HG02938 (cell line): ENCODE measurements at regions not wholly inside any gene's neighbourhood (a gene's known extent, or its start where the extent isn't known, plus 50 kb on each side); places are given as distances from the start of the nearest gene placed in this dataset.
"Not testable (repeated sequence)": the region's sequence is repeated elsewhere in the genome, so short reads cannot be mapped to it uniquely, and the experiment has no call there.

Experiments
- ATAC-seq: cut with Tn5 transposase; IDR thresholded peaks from one replicate; pipeline ENCODE4 v1.9.1; 2021; ENCODE audit warnings: mild to moderate bottlenecking, moderate library complexity; ENCODE audit not compliant: unreplicated experiment

DNA sequence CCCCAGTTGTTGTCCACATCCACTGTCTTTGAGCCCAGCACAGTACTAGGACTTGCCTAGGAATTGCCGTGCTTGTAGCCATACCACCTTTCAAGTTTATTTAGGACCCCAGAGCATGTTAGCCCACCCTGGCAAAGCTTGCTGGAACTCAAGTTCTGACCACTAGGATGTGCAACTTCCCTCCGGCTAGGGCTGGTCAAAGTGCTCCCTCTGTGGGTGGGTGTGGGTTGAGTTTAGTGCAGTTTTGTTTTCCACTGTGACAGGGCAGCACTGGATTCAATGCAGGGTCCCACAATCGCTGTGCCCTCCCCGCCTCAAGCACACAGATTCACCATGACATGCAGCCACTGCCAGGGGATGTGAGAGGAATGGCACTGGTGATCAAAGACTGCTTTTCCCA, 96.0 kb downstream of the RASGEF1B start:
- no peak for ATAC-seq

DNA sequence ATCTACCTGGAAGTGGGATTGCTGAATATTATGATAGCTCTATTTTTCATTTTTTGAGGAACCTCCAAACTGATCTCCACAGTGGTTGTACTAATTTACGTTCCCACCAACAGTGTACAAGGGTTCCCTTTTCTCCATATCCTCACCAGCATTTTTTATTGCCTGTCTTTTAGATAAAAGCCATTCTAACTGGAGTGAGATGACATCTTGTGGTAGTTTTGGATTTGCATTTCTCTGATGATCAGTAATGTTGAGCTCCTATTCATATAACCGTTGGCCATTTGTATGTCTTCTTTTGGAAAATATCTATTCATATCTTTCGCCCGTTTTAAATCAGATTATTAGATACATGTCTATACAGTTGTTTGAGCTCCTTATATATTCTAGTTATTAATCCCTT, 101.8 kb downstream of the RASGEF1B start:
- ATAC-seq = no peak

DNA sequence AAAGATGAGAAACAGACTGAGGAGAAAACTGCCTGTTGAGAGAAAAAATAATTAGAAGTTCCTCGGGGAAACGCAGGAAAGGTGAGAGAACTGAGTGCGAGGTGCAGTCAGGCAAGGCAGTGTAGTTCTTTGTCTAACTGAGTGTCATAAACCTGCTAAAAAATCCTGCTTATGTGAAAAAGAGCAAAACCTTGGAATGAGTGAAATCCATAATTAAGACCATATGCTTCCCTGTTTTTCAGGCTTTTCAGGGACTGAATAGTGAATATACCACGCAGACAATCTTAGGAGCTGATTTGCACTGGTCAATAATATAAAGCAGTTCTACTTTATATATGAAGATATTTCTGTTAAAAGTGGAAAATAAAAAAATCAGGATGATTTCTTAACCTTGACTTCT, 104.9 kb downstream of the RASGEF1B start:
- no peak for ATAC-seq

DNA sequence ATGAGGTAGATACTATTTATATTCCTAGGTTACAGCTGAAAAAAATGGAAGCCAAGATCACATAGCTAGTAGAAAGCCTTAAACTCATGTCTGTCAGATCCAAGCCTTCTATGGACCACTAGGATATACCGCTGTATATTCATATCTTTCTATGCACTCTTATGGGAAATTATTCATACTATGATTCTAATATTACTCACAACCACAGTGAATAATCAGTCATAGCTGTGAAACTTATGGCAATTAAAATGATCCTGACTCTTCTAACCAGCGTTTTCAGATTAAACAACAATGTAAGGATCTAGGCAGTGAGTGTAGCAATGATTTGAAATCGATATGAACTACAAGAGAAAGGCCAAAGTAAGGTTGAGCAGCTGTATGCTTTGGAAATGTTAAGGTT, 111.0 kb downstream of the RASGEF1B start:
- ATAC-seq = no peak

DNA sequence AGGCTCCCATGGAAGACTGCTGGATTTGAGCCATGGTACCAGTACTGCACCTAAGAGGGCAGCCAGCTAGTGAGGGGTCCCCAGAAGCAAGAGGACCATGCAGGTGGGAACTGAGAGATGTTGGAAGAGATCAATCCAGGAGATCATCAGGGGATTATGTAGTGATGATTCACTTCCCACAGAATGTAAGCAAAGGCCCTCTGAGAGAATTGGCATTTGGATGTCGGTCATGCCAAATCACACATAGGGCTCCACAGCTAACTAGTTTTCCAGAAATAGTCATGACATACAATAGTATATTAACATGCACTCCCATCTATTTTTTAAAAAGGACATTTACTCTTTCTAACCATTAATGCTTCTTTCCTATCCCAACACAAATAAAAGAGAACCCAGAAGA, 112.5 kb downstream of the RASGEF1B start:
- ATAC-seq = no peak

DNA sequence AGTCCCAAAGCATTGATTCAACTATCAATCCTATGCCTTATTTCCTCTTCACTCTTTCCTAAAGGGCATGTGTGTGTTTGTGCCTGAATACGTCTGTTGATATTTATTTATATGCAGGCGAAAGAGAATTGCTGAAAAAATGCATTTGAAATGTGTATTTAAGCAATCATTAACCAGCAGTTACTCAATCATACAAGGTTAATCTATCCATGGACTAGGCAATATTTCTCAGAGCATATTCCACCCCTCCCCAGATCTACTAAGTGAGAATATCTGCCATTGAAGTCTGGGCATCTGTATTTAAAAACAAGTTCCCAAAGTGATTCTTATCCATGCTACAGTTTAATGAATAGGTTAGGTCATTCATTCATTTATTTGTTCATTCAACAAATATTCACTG, 113.6 kb downstream of the RASGEF1B start:
- ATAC-seq = no peak

DNA sequence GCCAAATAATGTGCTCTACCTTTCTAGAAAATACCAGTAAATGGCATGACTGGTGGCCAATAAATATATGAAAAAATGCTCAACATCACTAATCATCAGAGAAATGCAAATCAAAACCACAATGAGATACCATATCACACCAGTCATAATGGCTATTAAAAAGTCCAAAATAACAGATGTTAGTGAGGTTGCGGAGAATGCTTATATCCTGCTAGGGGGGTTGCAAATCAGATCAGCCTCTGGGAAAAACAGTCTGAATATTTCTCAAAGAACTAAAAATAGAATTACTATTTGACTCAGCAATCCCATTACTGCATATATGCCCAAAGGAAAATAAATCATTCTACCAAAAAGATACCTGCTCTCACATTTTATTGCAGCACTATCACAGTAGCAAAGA, 115.1 kb downstream of the RASGEF1B start:
- ATAC-seq = no peak

DNA sequence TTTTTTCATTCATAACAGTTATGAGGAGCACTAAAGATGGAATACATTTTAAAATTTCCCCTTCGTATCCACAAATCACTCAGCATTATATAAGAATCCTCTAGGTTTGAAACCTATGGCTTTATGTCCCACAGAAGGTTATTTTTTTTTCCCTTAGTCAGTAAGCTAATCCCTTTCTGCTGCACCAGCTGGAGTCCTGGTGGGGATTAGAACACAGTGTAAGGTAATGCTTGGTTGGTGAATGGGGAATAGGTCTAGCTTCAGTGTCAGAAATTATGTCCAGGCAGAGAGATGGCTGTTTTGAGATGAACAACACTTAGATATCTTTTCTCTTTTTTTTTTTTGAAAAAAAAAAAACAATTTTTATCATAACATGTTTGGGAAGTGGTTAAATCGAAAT, 116.6 kb downstream of the RASGEF1B start:
- ATAC-seq = no peak

DNA sequence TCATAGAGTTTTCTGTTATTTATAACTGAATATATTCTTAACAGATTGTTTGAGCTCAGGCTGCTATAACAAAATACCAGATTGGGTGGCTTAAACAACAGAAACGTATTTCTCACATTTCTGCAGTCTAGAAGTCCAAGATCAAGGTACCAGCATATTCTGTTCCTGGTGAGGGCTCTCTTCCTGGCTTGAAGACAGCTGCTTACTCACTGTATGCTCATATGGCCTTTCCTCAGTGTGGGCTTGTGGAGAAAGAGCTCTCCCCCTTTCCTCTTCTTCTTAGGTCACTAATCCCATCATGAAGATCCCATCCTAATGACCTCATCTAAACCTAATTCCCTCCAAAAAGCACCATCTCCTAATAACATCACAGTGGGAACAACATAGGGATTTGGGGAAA, 117.8 kb downstream of the RASGEF1B start:
- ATAC-seq = no peak

DNA sequence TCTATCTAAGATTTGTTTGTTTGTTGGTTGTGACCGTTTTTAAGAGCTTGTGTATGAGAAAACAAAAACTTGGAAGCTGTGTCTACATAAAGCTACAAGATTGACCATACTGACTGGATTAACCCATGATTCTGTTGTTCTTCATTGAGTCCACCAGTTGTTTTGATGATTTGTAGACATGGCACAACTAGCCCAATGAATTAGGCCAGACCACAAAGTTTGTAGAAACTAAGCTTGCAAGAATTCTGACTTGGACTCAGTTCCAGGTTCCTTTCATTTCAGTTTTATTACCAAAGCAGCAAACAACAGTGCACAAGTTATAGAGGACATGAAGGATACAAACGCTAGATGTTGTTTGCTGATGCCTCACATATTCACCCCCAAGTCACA, 119.3 kb downstream of the RASGEF1B start:
- ATAC-seq = no peak

DNA sequence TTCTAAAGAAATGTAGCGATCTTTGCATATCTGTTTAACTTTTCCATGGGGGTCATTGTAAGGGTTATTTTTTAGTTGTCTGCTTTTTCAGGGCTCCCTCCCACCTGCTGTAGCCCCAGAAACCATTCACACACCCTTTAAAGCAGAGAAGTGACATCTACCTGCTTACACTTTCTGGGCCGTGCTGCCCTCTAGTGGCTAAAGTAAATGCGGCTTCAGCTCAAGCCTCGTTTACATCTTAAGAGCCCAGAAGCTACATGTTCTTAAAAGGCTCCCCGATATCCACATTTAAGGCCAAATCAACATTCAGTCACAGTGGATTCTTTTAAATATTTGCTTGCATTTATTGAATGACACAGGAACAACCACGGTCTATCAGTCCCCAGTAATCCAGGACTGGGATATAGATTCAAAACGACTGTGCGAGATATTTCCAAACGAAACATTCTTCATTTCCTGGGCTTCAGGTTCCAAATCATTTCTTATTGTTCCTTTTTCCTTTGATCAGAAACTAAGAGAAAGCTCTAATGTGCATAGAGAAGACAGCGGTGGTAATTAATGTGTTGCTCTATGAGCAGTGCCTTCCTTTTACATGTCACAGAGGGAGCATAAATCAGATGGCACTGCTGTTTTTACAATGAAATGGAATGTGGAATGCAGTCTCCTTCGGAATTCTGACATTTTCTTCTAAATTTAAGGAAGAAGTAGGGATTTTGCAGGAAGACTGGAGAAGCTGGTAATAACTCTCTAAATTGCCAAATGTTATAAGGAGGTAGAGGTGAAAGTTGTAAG, 119.9 kb downstream of the RASGEF1B start:
- ATAC-seq = peak; percentile 87

DNA sequence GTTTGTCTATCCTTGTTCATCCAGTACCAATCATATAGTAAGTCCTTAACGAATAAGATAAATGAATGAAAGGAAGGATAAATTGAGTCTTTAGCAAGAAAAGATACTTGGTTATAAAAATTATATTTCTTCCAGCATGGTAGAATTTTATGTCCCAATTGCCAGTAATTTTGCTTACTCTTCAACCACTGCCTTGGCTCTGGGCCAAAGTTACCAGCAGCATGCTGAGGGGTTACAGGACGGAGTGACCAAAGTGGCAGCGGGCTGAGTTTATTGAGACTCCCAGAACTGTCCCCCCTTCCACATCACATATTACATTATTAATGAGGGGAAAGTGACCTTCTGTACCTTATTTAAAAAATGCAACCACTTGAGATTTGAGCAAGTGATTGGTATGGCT, 121.7 kb downstream of the RASGEF1B start:
- no peak for ATAC-seq

DNA sequence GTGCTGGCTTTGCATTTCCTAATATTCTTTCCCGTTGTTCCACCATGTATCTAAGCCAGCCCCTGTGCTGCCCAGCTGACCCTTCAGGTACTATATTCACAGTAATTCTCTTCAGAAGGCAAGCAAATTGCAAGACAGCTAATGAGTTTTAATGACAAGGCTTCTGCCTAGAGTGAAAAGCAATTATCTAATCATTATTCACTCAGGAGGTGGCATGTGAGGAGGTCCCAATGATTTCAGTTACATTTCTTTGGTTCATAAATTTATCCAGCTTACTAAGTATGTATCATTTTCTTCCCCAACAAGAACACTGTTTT, 123.0 kb downstream of the RASGEF1B start:
- ATAC-seq = no peak

DNA sequence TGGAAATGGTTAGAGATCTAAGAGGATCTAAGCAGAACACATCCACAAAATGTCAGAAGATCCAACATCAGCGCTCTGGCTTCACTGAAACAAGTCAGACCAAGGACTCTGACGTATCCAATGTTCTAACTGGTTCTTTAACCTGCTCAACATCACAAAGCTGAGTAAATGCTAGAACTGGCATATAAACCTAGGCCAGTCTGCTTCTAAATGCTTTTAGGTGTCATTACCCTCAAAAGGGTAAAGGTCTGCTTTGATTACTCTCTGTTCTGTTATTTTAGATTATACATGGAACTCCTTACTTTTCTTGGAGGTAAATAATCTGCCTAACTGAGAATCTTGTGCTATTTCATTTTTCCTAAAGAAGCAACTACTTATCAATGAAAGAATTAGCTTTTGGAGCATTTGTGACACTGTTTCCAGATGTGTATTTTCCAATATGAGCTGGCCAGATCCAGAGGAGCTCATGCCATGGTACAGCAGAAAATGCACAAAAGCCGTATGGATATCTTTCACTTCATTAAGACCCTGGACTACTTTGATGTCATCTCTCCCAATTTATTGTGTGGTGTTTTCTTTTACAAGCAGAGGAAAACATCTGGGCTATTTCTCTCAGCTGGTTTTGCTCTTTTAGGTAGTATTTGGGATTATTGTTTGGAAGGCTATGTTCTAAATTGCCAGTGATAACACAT, 123.5 kb downstream of the RASGEF1B start:
- no peak for ATAC-seq

DNA sequence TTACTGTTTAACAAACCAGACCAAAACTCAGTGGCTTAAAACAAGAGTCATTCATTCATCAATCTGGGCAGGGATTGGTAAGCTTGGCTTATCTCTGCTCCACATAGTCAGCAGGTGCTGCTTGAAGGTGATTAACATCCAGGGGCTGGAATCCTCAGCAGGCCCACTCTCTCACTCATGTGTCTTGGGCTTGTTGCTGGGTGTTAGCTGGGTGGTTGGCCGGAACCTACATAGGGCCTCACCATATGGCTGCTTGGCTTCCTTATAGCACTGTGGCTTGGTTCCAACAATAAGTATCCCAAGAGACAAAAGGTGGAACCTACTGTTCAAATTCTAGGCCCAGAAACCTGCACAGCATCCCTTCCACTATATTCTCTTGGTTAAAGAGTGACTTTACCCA, 125.0 kb downstream of the RASGEF1B start:
- ATAC-seq = no peak

DNA sequence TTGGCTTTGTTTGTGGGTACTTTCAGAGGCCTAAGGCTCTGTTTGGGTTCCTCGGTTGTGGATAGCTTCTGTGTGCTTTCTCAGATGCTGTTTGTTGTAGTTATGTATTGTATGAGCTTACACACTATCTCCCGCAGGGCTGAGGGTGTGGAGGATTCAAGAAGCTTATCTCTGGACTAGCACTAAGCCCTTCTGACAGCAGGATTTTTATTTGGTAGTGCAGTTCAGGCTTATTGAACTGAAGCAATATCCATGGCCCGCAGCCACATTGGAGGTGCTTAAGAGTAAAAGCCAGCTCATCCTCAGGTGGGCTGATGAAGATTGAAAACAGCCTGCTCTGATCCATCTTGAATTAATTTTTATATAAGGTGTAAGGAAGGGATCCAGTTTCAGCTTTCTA, 128.2 kb downstream of the RASGEF1B start:
- no peak for ATAC-seq

DNA sequence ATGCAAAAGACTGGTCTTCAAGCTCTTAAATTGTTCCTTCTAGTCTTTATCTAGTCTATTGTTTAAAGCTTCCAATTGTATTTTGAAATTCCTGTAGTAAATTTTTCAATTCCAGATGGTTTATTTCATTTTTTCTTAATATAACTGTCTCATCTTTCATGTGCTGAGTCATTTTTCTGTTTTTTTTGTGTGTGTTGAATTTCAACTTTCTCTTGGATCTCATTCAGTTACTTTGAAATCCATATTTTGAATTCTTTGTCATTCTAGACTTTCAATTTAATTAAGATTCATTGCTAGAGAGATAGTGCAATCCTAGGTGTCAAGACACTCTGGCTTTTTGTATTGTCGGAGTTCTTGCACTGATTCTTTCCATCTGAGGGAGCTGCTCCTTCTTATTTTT, 128.0 kb upstream of the PRKG2 start:
- no peak for ATAC-seq

DNA sequence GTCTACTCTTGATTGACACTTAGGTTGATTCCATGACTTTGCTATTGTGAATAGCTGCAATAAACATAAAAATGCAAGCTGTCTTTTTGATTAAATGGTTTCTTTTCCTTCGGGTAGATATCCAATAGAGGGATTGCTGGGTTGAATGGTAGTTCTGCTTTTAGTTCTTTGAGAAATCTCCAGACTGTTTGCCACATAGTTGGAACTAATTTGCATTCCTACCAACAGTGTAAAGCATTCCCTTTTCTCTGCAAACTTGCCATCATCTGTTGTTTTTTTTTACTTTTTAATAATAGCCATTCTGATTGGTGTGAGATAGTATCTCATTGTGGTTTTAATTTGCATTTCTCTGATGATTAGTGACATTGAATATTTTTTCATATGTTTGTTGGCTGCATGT, 122.2 kb upstream of the PRKG2 start:
- ATAC-seq = no peak

DNA sequence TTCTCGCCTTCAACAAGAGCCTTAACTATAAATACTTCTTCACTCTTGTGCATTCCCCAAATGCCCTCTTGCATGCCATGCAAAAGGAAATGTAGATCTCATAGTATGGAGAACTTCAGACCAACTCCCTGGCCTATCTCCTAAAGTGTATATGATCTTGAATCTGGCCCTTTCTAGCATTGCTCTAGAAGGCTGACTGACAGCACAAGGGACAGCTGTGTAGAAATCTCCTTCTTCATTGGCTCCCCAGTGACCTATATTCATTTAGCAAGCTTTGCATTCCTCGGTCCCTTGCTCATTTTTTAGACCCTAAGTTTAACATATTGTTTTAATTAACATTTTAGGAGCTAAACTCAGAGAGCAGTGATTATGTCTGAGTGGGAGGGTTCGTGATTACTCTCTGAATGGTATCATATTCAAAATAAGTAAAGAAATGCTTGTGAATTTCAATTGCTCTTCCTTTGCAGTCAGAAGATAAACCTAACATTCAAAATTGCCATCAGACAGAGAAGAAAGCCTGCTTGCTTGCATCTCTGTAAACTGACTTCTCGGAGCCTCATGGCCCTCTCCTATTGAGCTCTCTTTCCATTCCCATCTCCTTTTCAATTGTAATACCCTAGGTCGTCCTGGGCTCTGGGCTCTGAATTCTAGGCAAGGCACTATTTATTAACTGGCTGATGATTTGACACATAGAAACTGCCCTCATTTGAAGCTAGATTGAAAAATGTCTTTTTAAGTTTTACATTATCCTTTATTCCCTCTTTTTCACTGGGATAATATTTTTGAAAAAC, 120.3 kb upstream of the PRKG2 start:
- no peak for ATAC-seq

DNA sequence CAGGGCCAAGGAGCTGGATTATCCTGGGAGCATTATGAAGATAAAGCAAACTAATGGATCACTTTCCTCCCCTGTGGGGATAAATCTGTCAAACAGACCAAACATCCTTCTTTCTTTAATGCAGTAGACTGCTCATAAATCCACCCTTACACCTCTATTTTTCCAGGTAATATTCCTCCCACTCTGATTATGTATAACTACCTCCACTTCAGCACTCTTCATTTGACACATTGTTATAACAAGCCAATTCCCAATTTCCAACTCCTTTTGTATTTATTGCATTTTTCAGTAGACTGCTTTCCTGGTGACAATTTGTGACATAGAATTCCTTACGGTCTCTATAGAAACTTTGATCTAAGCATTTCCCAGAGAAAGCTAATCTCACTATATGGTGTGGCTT, 115.0 kb upstream of the PRKG2 start:
- ATAC-seq = no peak

DNA sequence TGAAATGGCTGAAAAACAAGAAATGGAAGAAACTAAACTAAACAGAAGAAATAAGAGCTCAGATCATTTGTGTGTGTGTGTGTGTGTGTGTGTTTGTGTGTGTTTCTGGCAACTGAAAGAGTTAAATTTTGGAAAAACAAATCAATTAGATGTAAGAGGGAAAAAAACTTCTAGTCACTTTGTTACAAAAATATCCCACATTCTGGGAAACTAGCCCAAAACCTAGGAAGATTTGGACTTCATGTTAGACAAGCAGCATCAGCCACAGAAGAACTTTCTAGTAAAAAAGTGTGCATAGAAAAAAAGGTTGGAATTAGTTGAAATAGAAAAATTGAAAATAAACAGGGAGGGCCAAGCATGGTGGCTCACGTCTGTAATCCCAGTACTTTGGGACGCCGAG, 111.6 kb upstream of the PRKG2 start:
- ATAC-seq = no peak

DNA sequence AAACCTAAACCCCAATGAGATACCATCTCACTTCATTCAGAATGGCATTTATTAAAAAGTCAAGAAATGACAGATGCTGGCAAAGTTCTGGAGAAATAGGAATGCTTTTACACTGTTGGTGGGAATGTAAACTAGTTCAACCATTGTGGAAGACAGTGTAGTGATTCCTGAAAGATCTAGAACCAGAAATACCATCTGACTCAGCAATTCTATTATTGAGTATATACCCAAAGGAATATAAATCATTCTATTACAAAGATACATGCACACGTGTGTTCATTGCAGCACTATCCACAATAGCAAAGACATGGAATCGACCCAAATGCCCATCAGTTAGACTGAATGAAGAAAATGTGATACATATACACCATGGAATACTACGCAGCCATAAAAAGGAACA, 109.6 kb upstream of the PRKG2 start:
- ATAC-seq = not testable (repeated sequence)
